Osteoblast (primary cell): ENCODE measurements at regions not wholly inside any gene's neighbourhood (a gene's known extent, or its start where the extent isn't known, plus 50 kb on each side); places are given as distances from the start of the nearest gene placed in this dataset. TPM values are rescaled to one million over a fixed set of nuclear protein-coding genes. Genes with fewer than 3 reads are reported as not detected.

Source experiments
- DNase-seq: peaks from one replicate; pipeline ENCODE4 v3.0.0; 2011; ENCODE audit warnings: low spot score, mixed read lengths; ENCODE audit not compliant: insufficient read length; ENCODE audit errors: missing footprints
- H2AFZ ChIP-seq: 2 replicates; pipeline ENCODE4 v1.6.0; 2011; ENCODE audit warnings: mild to moderate bottlenecking, low read length
- H3K27ac ChIP-seq: 2 replicates; pipeline ENCODE4 v1.5.1; 2011; ENCODE audit warnings: mild to moderate bottlenecking, low read depth, low read length, moderate library complexity
- H3K27me3 ChIP-seq: 2 replicates; pipeline ENCODE4 v1.6.0; 2012; ENCODE audit warnings: mild to moderate bottlenecking, control low read depth, inconsistent platforms, low read length, moderate library complexity; ENCODE audit not compliant: insufficient read depth
- H3K36me3 ChIP-seq: 2 replicates; pipeline ENCODE4 v1.5.1; 2011; ENCODE audit warnings: mild to moderate bottlenecking, low read length, control low read depth, moderate library complexity; ENCODE audit not compliant: insufficient read depth
- H3K4me1 ChIP-seq: 2 replicates; pipeline ENCODE4 v1.5.1; 2011; ENCODE audit warnings: mild to moderate bottlenecking, low read length, control low read depth, moderate library complexity; ENCODE audit not compliant: insufficient read depth
- H3K4me2 ChIP-seq: 2 replicates; pipeline ENCODE4 v1.6.0; 2011; ENCODE audit warnings: mild to moderate bottlenecking, low read length; ENCODE audit not compliant: insufficient read depth
- H3K4me3 ChIP-seq: fragments of 200-600 bp; sonication (generic); 3 replicates; pipeline ENCODE4 v1.5.1; 2012; ENCODE audit warnings: mild to moderate bottlenecking, low read length, inconsistent platforms; ENCODE audit not compliant: insufficient read depth
- H3K79me2 ChIP-seq: 2 replicates; pipeline ENCODE4 v1.6.0; 2012; ENCODE audit warnings: mild to moderate bottlenecking, low read length, control low read depth, inconsistent platforms; ENCODE audit not compliant: insufficient read depth
- H3K9me3 ChIP-seq: 2 replicates; pipeline ENCODE4 v1.5.1; 2011; ENCODE audit warnings: low read depth, low read length, control low read depth
- H4K20me1 ChIP-seq: 2 replicates; pipeline ENCODE4 v1.6.0; 2012; ENCODE audit warnings: mild to moderate bottlenecking, low read length, control low read depth; ENCODE audit not compliant: insufficient read depth
- CTCF ChIP-seq: IDR thresholded peaks from 2 replicates; pipeline ENCODE4 v1.5.1; 2011; ENCODE audit warnings: mild to moderate bottlenecking, low read depth, low read length, moderate library complexity; ENCODE audit errors: extremely low read depth
- small RNA-seq: library from RNA; depleted of rRNA; stranded (forward); fragments of <200 nt; gene quantifications from one replicate; pipeline ENCODE3, GENCODE V24; 2012

- H3K79me2 ChIP-seq = no peaks in the 10 kb centered on the region
- no peak for DNase-seq
- H4K20me1 ChIP-seq = no peaks in the 10 kb centered on the region
- no peak overlapping the region for H3K27ac ChIP-seq
- H3K9me3 ChIP-seq = no peaks in the 10 kb centered on the region
- no peak overlapping the region for H3K4me3 ChIP-seq
- TF ChIP-seq CTCF = no peak
- H3K4me1 ChIP-seq = peaks cover 9% of the 10 kb centered on the region
- H3K4me2 ChIP-seq = no peak overlapping the region
- H2AFZ ChIP-seq = no peak overlapping the region
- no peaks in the 10 kb centered on the region for H3K36me3 ChIP-seq
- no peaks in the 10 kb centered on the region for H3K27me3 ChIP-seq
Measured at GRCh38 chr2:8628866-8629209, 53.0 kb upstream of the ID2 start.

GRCh38 chr2:8629402-8629801 lies 52.5 kb upstream of the ID2 start:
- Histone ChIP-seq H3K9me3 (no peaks in the 10 kb centered on the region), H3K27ac (no peak overlapping the region), H4K20me1 (no peaks in the 10 kb centered on the region), H3K4me1 (peaks cover 14% of the 10 kb centered on the region), H2AFZ (no peak overlapping the region), H3K36me3 (no peaks in the 10 kb centered on the region), H3K4me2 (no peak overlapping the region), H3K27me3 (no peaks in the 10 kb centered on the region), H3K4me3 (no peak overlapping the region), H3K79me2 (no peaks in the 10 kb centered on the region)
- no peak for TF ChIP-seq CTCF
- peak; percentile 88 for DNase-seq

- Histone ChIP-seq H3K27me3 (no peaks in the 10 kb centered on the region), H3K4me1 (peaks cover 15% of the 10 kb centered on the region), H3K27ac (no peak overlapping the region), H3K36me3 (no peaks in the 10 kb centered on the region), H2AFZ (no peak overlapping the region), H3K4me2 (no peak overlapping the region), H3K4me3 (no peak overlapping the region), H3K79me2 (no peaks in the 10 kb centered on the region), H4K20me1 (no peaks in the 10 kb centered on the region), H3K9me3 (no peaks in the 10 kb centered on the region)
- TF ChIP-seq CTCF = no peak
- DNase-seq = peak; percentile 75
Measured at GRCh38 chr2:8630676-8631464, 51.0 kb upstream of the ID2 start.

- peak; percentile 87 for DNase-seq
- no peaks in the 10 kb centered on the region for H4K20me1 ChIP-seq
- no peaks in the 10 kb centered on the region for H3K27me3 ChIP-seq
- no peaks in the 10 kb centered on the region for H3K9me3 ChIP-seq
- H3K36me3 ChIP-seq = no peaks in the 10 kb centered on the region
- peaks cover 18% of the 10 kb centered on the region for H3K4me1 ChIP-seq
- H3K4me3 ChIP-seq = no peak overlapping the region
- no peaks in the 10 kb centered on the region for H3K79me2 ChIP-seq
- no peak overlapping the region for H3K27ac ChIP-seq
- TF ChIP-seq CTCF = no peak
- no peak overlapping the region for H2AFZ ChIP-seq
- H3K4me2 ChIP-seq = no peak overlapping the region
Measured at GRCh38 chr2:8631465-8632005, 50.3 kb upstream of the ID2 start.

Small RNA genes lying in the stretch of these regions (small RNA-seq; reads per million reads assigned to genes)
- not detected for gene AC092580.3
- not detected for gene RNU6ATAC37P
- not detected for gene SNRPEP5
